ENCODE measurements at regions not wholly inside any gene's neighbourhood (a gene's known extent, or its start where the extent isn't known, plus 50 kb on each side); places are given as distances from the start of the nearest gene placed in this dataset.

DNA sequence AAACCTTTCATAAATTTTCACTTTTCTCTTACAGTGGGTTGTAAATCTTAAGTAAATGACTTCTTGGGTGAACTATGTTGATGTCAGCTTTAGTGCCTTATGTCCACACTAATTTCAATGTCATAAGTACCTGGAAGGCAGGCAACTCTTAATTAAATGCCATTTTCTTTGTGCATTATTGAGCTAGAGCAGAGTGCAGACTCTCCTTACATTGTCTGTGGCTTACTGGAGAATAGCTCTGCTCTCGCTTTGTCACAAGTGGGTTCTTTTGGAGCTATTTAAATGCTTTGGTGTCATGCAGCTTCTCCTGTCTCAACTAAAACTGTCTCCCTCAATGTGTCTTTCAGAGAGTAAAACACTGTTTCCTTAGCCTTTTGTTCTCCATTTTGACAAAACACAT, 411.6 kb downstream of the STIM2 start:
- DNase-seq: no peak

DNA sequence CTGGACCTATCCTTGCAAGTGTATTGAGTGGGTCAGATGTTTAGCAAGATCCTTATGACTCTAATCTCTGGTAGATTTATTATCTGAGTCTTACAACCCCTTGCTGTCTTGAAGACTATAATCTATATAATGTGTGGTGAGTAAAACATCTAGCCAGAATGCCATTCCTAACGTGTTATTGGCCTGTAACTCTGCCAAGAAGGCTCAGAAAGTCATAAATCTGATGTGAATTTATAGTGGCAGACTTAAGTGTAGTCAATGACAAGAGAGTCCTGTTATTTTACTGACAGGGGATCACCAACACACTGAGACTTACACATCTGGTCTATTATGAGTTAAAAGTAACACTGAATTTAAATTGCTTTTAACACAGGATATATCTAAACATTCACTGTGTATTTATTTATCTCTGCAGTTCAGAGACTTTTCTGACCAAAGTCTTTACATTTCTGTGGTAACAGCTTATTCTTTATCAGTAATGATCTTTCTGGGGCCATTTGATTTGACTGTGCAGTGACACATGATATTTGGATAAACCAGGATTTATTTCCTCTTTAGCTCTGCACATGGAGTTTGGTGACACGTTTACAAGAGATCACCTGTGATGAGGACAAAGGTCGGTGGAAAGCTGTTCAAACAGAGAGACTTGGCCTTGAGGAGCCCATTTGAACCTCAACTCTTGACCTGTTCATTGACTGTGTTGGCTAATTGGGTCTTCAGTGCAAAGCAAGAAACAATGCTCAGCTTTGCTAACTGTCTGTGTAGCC, 415.8 kb downstream of the STIM2 start:
- DNase-seq: no peak

DNA sequence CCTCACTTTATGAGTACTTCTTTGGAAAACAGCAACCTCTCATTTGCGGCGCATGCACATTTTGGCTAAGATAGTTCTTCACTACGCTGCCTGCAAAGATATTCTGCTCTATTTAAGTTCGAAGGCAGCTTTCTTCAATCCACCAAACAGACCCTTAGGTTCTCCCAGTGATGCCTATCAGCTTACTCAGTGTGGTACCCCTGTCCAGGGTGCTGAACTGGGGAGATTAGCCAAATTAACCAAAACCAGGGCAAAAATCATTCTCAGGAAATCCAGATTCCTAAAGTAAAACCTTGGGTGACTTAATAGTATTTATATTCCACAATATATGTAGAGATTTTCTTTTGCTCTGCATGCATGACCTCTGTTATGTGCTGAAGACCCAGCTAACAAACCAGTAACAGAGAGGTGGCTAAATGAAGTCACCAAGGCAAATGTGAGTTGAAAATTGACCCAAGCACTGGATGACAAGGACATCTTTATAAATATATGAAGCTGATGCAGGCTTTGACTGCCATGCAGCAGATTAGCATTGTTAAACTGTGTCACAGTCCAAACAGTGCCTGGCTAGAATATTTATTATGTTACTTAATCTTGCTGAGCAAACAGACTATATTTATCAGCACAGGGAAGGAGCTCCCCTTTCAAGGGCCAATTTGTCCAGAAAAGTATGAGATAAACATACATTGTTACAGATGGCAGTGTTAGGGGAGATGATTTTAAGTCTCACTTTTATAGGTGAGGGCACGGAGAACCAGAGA, 418.2 kb downstream of the STIM2 start:
- DNase-seq: no peak

DNA sequence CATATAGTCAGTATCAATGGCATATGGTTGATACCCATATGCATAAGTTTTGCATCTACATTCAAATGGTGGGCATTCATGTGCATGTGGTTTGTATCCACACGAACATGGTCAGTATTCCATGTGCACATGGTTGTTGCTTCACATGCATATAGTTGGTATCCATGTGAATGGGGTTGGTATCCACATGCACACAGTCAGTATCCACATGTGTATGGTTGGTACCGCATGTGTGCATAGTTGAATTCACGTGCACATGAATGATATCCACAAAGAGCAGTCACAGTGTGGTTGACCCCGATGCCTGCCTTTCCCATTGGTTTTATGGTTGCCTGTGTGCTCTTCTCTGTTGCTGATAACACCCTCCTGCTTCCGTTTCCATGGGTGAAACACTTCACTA, 427.9 kb downstream of the STIM2 start:
- no peak for DNase-seq

DNA sequence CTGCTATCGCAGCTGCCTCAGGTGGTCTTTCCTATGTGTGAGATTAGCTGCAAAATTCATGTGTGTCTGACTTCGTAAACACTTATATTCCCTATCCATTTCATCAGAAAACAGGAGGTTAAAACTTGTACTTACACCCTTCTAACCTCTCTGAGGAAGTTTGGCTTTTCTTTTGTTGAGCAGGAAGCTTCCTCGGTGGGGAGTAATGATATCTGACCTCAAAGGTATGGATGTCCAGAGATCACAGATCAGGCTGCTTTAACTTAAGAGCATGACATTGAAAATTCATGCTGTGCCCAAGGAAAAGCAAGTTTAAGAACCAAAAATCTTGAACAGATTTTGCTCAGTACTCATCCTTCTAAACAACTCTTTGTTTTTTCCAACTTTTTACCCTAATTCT, 429.1 kb downstream of the STIM2 start:
- no peak for DNase-seq

- no peak for DNase-seq
Observed at GRCh38 chr4:27293831-27294230, 433.2 kb downstream of the STIM2 start.

- DNase-seq: no peak
Observed at GRCh38 chr4:27304751-27305150, 444.1 kb downstream of the STIM2 start.

DNA sequence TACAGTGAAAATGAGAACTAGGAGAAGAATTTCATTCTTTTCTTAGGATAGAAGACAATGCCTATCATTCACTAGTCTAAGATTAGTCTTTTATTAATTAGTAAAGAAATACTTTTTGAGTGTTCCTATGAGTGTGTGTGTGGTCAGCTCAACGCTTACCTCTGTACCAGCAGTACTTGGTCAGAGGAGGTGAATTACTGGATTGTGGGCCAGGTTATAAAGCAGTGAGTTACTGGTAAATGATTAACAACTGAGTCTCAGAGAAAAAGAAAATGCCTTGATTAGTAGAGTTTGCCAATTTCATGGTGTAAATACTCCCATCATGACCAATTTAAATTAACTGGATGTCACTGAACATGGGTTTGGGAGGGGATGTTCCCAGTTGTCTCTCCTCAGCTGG, 444.6 kb downstream of the STIM2 start:
- no peak for DNase-seq

GRCh38 chr4:27308379-27308778, 447.7 kb downstream of the STIM2 start:
- no peak for DNase-seq

DNA sequence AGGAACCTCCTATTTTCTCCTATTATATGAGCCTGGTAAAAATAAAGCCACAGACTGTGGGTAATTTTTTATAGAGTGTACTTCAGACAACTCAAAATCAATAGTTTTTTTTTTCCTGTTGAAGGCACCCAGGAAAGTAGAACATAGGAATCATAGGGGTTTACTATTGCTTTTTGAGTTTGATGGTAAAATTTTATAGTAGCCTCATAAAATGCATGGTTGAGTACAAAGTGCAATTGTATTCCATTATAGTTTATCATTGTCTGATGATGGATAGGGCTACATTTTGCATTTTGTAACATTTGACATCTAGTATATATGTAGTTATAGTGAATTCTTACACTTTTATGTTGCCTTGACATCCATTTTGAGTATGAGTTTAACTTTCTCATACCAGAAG, 455.0 kb downstream of the STIM2 start:
- DNase-seq: no peak

DNA sequence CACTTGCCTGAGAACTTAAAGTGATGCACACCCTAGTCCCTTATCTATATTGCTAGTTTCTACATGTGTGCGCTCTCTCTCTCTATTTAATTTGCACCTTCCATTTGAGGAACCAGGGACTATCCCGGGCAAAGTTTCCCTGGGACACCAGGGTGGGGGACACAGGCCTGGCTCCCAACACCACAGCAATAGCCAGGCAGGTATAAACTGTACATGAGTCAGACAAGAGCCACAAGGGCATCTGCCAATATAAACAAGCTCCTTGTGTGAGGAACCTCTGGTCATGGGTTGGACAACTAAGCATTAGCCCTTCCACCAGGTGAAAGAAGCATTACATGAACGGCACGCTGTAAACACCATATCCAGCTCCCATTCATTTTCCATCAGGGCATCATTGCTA, 455.5 kb downstream of the STIM2 start:
- no peak for DNase-seq

DNA sequence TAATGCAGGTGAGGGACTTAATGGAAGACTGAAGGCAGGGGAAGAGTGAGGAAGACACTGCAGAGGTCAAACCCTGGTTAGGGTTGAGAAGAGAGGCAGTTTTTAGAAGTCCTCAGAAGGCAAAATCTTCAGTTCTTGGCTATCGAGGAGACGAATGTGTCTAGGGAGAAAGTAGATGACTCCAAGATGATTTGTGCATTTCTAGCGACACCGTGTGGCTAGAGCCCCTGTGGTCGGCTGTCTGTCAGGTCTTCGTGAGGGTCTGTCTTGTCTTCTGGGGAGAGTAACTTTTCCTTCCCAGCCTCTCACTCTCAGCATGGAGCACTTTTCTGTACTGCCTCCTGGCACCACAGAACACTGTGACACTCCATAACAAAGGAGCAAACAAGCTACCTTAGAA, 458.1 kb downstream of the STIM2 start:
- no peak for DNase-seq

GRCh38 chr4:27326991-27327390, 466.4 kb downstream of the STIM2 start:
- DNase-seq: no peak

DNA sequence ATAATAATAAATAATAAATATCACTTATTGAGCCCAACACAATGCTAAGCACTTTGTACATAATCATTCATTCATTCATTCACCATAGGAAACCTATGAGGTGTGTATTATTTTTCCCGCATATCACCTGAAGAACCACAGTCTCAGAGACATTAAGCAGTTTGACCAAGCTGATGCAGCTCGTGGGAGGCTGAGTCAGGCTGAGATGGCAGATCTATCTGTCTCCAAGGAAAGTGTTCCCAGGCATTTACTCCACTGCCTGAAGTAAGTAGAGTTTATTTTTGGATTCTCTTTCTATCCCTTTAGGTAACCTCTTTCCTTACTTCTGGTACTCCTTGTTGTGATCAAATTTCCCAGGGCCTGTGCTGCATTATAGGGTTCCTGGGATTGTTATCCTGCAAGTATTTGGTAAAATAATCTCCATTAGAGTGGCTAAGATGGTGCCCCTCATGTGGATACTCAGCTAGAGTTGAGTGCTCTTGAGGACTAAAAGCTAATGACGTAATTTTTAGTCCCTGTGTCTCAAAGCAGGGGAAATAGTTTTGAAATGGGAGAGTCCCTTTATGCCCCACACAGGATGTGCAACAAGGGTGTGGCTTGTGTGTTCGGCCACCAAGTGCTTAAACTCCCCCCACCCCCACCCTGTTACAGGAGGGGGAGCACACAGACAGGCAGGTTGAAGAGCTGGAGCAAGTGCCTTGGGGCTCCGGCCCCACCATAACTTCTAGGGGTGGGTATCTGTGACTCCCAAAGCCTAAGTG, 467.0 kb downstream of the STIM2 start:
- DNase-seq: no peak

GRCh38 chr4:27338530-27338929, 477.9 kb downstream of the STIM2 start:
- no peak for DNase-seq

DNA sequence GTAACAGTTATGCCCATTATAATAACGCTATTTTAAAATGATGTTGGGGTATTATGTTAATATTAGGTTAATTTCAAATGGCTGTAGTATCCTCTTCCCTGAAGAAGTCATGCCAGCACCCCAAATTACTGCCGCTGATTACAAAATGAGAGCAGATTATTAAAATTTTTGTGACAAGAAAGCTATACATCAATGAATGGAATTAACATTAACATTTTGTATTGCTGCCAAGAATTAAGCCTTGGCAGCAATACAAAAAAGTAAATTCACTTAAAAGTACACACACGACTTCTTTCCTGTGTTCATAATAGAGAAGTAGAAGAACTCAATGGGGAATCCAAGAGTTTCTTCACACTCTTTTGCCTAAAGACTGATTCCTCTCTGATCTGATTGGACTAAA, 482.8 kb downstream of the STIM2 start:
- no peak for DNase-seq

GRCh38 chr4:27350161-27350560, 489.5 kb downstream of the STIM2 start:
- DNase-seq: no peak

DNA sequence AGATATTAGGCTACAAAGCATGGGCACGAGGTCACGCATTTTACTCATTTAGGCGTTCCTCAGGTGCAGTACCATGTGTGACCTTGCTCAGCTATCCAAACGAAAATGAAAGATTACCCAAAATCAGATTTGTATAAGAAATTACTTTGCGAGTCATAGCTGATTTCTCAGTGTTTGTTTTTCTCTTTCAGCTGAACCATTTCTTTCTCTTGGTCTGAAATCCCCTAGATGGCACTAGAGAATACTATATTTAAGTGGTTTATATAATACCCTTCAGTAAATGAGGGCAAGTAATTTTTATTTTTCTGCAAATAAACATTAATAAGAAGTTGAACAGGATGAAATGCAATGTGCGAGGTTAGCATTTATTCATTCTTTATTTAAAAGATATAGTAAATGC, 496.6 kb downstream of the STIM2 start:
- no peak for DNase-seq

DNA sequence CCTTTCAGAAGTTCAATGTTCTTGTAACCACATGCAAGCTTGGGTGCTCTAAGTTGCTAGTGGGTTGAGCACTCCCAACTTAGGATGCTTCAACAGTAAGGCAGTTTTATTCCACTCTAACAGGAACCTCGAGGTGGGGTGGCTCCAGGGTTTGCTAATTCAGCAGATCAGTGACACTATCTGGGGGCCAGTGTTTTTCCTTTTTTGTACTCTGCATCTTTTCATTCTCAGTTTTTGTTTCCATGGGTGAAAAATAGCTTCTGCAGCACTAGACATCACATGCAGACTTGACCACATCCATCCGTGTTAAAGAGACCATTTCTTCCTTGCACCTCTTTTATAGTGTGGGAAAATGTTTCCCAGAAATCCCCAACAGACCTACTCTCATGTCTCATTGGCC, 497.6 kb downstream of the STIM2 start:
- DNase-seq: no peak

DNA sequence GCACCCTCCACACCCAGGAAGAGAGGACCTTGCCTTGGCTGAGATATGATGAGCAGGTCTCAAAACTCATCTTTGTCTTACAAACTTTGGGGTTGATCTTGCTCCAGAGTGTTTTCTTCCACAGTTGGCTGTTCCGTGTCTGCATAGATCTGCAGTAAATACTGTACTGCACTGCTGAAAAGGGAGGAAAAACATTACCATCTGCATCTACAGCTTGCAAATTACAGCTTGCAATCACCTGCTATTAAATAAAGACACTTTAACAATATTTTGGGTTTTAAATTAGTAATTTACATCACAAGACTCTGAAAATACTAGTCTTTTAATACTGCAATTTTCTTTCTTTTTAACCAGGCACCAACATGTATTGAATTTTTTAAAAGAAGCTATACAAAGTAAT, 499.5 kb downstream of the STIM2 start:
- no peak for DNase-seq

GRCh38 chr4:27360790-27361267, 500.2 kb downstream of the STIM2 start:
- no peak for DNase-seq

DNA sequence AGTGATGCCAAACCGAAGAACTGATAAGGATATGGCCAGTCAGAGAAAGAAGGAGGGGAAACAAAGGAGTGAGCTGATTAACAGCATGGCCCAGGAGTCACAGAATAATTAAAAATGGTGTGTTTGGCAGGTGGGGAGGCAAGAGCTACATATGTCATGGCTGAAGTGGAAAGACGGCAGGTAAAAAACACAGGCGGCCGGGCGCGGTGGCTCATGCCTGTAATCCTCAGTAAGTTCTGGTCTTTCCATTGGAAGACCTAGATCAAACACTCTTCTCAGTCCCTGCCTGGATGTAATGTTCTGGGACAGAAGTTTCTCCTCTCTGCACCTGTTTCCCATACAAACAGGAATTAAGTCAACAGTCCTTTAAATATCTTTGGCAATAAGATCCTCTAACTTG, 503.9 kb downstream of the STIM2 start:
- DNase-seq: no peak

GRCh38 chr4:27366104-27366823, 505.6 kb downstream of the STIM2 start:
- DNase-seq: no peak

Data from right kidney (tissue), 1 donor.